AG09309 (cell line): ENCODE measurements at regions not wholly inside any gene's neighbourhood (a gene's known extent, or its start where the extent isn't known, plus 50 kb on each side); places are given as distances from the start of the nearest gene placed in this dataset.

Experiments used
- DNase-seq: peaks from one replicate; pipeline ENCODE4 v3.0.0-alpha.2; 2010; ENCODE audit warnings: low read depth
- H3K4me3 ChIP-seq: 2 replicates; pipeline ENCODE4 v1.5.1; 2011; ENCODE audit warnings: mild to moderate bottlenecking, low read depth, low read length, moderate library complexity; ENCODE audit not compliant: control insufficient read depth
- TF ChIP-seq, protein P1 (sequence below): IDR thresholded peaks from 2 replicates; pipeline ENCODE4 v1.5.1; 2011; ENCODE audit warnings: mild to moderate bottlenecking, low read depth, low read length, inconsistent platforms; ENCODE audit not compliant: insufficient read depth, control insufficient read depth; ENCODE audit errors: missing control alignments

DNA sequence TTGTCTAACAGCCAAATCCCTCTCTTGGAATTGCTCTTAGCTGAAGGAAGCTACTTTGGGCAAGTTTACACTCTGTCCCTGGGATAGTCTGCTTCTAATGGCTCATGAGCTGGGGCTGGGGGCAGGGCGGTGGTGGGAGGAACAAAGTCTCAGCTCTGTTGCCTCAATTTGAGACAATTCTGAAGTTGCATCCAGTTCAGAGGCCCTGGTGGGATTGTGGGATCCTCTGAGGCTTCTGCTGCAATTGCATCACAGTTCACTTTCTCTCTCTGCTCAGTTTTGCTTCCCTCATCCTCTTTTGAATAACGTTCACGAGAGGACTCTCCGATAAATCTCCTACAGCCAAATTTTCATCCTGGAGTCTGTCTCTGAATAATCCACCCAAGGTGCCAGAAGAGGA lies 440.6 kb upstream of the SLC35B3 start:
- H3K4me3 ChIP-seq = no peak overlapping the region
- TF ChIP-seq, protein P1, sequence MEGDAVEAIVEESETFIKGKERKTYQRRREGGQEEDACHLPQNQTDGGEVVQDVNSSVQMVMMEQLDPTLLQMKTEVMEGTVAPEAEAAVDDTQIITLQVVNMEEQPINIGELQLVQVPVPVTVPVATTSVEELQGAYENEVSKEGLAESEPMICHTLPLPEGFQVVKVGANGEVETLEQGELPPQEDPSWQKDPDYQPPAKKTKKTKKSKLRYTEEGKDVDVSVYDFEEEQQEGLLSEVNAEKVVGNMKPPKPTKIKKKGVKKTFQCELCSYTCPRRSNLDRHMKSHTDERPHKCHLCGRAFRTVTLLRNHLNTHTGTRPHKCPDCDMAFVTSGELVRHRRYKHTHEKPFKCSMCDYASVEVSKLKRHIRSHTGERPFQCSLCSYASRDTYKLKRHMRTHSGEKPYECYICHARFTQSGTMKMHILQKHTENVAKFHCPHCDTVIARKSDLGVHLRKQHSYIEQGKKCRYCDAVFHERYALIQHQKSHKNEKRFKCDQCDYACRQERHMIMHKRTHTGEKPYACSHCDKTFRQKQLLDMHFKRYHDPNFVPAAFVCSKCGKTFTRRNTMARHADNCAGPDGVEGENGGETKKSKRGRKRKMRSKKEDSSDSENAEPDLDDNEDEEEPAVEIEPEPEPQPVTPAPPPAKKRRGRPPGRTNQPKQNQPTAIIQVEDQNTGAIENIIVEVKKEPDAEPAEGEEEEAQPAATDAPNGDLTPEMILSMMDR = no peak
- no peak for DNase-seq

DNA sequence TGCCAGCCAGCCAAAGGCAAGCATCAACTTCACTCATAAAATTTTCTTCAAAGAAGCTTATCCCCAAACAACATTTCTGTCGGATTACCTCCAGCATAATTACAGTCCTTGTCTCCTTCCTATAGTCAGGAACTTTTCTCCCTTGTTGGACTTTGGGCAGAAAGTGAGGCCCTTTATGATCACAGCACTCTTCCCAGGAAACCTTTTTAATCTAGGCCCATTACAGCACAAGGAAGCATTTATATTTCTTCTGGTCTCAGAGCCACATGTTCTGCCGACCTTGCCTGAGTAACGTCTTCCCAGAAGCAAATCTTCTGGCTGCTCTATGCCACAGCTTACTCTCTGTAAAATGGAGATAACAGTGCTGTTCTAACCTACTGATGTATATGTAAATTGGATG lies 437.2 kb upstream of the SLC35B3 start:
- TF ChIP-seq, protein P1 = no peak
- no peak overlapping the region for H3K4me3 ChIP-seq
- DNase-seq = no peak

DNA sequence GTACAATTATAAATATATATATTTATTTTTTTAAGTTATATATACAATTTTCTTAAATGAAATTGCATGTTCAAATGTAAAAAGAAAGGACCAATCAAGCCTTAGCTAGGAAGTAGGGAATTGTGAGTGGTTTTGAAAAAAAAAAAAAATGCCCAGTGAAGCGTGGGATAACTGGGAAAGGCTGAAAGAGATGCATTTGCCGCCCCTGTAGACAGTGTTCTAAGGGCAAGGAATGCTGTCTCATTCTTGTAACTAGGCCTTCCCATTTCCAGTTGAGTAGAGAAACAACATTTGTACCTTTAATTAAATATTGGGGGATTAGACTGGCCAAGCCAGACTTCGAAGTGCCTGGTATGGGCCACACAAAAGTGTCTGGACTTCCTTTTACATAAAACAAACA lies 430.1 kb upstream of the SLC35B3 start:
- TF ChIP-seq, protein P1 = no peak
- DNase-seq = no peak
- H3K4me3 ChIP-seq = no peak overlapping the region

DNA sequence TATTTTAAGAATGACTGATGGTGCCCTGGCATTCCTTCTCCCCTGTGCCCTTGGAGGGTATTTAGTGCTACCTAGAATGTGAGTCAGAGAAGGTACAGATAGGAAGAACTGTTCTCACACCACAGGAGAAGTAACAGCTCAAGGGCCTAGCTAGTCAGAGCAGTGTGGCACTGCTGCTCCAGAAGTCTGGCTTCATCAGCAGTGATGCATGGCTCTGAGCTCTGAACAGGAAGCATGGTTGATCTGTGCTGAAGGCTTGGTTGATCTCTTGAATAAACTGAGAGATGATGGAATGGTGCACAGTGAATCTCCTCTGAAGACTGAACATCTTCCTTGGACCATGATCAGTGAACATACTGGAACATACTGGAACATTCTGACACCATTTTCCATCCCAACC lies 425.3 kb upstream of the SLC35B3 start:
- H3K4me3 ChIP-seq = no peak overlapping the region
- DNase-seq = no peak
- TF ChIP-seq, protein P1 = no peak

DNA sequence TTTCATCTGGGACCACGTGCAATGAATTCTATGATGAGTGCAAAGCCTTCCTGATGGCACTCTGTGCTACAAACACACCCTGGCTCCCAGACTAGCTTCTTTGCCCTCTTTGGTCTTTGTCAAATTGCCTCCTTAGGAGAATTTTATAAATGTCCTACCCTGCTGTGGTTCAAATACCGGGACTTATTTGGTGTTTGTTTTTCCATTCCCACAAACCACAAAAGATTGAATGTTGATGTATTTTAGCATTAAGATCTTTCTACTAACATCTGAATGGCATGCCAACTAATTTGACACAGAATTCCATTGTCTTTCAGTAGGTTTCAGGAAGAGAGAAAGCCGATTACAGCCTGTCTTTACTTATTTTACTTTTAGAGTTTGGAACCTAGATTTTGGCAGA lies 424.2 kb upstream of the SLC35B3 start:
- TF ChIP-seq, protein P1 = no peak
- no peak overlapping the region for H3K4me3 ChIP-seq
- DNase-seq = no peak

DNA sequence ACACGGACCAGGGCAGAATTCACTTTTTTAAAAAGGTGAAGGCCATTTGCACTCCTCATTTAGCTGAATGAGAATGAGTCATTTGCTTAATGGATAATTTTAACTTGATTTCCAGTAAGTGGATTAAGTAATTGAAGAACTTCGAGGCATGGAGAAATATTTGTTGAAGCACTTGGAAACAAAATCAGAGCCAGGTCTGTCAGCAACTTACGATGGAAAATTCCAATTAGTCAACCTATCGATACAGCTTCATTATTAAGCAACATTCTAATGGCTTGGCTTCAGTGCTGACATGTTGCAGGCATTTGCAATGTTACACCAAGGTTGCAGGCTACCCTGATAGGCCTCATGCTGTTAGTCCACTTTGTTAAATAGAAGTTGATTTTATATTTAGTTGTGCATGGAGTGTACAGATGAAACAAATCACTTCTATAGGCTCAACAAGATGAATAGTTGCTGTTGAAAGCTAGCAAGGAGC lies 423.5 kb upstream of the SLC35B3 start:
- no peak overlapping the region for H3K4me3 ChIP-seq
- no peak for DNase-seq
- TF ChIP-seq, protein P1 = no peak

DNA sequence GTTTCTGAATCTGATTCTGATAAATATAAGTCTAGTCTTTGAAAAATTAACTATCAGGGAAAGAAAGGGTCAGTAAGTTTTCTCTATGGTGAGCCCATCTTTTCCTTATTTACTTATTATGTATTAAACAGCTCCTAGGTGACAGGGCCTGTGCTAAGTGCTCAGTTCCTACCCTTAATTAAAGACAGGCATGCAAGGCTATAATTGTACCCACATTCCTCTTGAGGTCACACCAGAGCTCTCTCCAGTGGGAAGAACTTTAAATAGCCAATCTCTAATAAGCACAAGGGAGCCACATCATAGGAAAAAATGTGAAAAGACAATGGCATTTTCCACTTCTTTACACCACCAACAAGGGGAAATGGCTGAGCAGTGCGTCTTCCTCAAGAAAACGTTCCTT lies 421.8 kb upstream of the SLC35B3 start:
- no peak overlapping the region for H3K4me3 ChIP-seq
- no peak for DNase-seq
- TF ChIP-seq, protein P1 = no peak
